AG10803 (cell line): ENCODE measurements at regions not wholly inside any gene's neighbourhood (a gene's known extent, or its start where the extent isn't known, plus 50 kb on each side); places are given as distances from the start of the nearest gene placed in this dataset.
A peak's percentile ranks its signal among the peaks of the same experiment; 100 is the strongest.

ENCODE experiments used
- DNase-seq: peaks from one replicate; pipeline ENCODE4 v3.0.0; 2010; ENCODE audit warnings: low read depth
- H3K4me3 ChIP-seq: 2 replicates; pipeline ENCODE4 v1.5.1; 2011; ENCODE audit warnings: mild to moderate bottlenecking, low read length, control low read depth
- TF ChIP-seq, protein P1 (sequence below): conservative IDR thresholded peaks from 2 replicates; pipeline ENCODE4 v1.5.1; 2011; ENCODE audit warnings: mild to moderate bottlenecking, low read length, control low read depth, inconsistent platforms

- TF ChIP-seq, protein P1, sequence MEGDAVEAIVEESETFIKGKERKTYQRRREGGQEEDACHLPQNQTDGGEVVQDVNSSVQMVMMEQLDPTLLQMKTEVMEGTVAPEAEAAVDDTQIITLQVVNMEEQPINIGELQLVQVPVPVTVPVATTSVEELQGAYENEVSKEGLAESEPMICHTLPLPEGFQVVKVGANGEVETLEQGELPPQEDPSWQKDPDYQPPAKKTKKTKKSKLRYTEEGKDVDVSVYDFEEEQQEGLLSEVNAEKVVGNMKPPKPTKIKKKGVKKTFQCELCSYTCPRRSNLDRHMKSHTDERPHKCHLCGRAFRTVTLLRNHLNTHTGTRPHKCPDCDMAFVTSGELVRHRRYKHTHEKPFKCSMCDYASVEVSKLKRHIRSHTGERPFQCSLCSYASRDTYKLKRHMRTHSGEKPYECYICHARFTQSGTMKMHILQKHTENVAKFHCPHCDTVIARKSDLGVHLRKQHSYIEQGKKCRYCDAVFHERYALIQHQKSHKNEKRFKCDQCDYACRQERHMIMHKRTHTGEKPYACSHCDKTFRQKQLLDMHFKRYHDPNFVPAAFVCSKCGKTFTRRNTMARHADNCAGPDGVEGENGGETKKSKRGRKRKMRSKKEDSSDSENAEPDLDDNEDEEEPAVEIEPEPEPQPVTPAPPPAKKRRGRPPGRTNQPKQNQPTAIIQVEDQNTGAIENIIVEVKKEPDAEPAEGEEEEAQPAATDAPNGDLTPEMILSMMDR, result no peak
- H3K4me3 ChIP-seq, result no peak overlapping the region
- no peak for DNase-seq
Observed at GRCh38 chr1:87462894-87463293, 134.2 kb downstream of the LMO4 start.

DNA sequence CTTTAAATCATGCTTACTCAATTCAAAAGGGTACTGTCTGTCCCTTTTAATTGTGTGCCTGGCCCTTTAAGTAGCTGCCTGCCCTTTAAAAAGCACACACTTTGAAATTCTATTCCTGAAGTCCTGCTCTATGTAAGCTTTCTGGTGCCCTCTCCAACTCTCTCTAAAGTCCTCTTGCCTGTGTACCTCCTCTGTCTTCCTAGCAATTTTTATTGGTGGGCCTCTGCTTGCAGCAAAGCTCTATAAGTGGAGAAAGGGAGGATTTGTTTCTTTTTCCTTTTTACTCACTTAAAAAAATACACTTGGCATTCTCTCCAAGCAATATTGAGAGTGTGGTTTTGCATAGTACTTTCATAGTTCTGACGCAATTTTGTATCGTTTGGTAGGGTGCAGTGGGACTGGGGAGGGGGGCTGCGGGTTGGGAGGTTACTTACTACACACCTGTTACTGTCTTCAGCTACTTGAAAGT, 135.4 kb downstream of the LMO4 start:
- TF ChIP-seq, protein P1, result no peak
- no peak for DNase-seq
- no peak overlapping the region for H3K4me3 ChIP-seq

- no peak for DNase-seq
- no peak overlapping the region for H3K4me3 ChIP-seq
- TF ChIP-seq, protein P1, result no peak
Observed at GRCh38 chr1:87466621-87467020, 137.9 kb downstream of the LMO4 start.

- no peak for DNase-seq
- no peak overlapping the region for H3K4me3 ChIP-seq
- TF ChIP-seq, protein P1, result no peak
Observed at GRCh38 chr1:87472716-87473115, 144.0 kb downstream of the LMO4 start.

GRCh38 chr1:87473203-87473661, 144.6 kb downstream of the LMO4 start:
- TF ChIP-seq, protein P1, result no peak
- no peak overlapping the region for H3K4me3 ChIP-seq
- DNase-seq, result no peak

DNA sequence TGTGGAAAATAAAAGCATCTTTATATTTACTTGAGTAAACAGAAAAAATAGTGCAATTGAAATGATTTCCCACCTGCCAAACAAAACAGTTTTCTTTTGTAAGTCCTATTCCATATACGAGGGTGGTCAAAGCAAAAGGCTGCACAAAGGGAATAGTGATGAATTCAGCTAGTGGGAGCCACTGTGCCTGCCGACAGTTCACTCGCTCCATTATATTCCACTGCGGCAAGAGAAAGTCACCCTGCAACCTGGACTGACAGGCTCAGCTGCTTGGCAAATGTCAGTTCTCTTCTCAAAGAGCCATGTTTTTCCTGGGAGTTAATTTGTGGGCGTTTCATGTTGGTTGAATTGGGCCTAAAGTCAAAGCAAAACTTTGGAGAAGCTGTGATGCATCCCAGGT, 145.4 kb downstream of the LMO4 start:
- TF ChIP-seq, protein P1, result no peak
- H3K4me3 ChIP-seq, result no peak overlapping the region
- no peak for DNase-seq

GRCh38 chr1:87478231-87478630, 149.6 kb downstream of the LMO4 start:
- peak; percentile 13 for DNase-seq
- TF ChIP-seq, protein P1, result no peak; the same call in 1 of the 2 replicates
- H3K4me3 ChIP-seq, result no peak overlapping the region
